GM13976 (cell line): ENCODE measurements at regions not wholly inside any gene's neighbourhood (a gene's known extent, or its start where the extent isn't known, plus 50 kb on each side); places are given as distances from the start of the nearest gene placed in this dataset.

ENCODE experiments used
- DNase-seq: peaks from one replicate; pipeline ENCODE4 v3.0.0; 2012; ENCODE audit warnings: low spot score
- in situ Hi-C: fragments of 300-500 bp; cut with MboI; formaldehyde crosslinking; loops from one replicate; pipeline ENCODE4 v1.12.0; 2022; ENCODE audit warnings: low sequenced_read_pairs, mixed read lengths, inconsistent platforms; ENCODE audit not compliant: unreplicated experiment
- TF ChIP-seq, protein P1 (sequence below): IDR thresholded peaks from 2 replicates; pipeline ENCODE4 v1.5.1; 2012; ENCODE audit warnings: borderline replicate concordance, mild to moderate bottlenecking; ENCODE audit not compliant: insufficient read depth; ENCODE audit errors: extremely low read depth, missing control alignments, control extremely low read depth

DNA sequence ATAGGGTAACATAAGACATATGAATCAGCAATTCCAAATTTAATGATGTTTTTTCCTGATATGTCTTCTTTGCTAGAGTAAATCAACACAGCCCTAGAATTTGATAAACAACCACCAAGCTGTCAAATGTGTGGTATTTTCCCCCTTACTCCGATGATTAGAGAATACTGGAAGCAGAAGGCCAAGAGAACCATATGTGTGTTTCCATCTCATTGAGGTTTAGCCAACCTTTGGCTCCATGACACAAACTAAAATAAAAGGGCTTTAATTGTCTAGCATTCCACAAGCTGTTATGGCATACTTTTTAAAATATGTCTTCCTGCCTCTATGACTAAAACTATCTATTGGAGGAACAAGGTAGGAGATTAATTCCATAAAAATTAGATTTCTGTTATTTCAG is 1222.4 kb upstream of the AGA start:
- TF ChIP-seq, protein P1, sequence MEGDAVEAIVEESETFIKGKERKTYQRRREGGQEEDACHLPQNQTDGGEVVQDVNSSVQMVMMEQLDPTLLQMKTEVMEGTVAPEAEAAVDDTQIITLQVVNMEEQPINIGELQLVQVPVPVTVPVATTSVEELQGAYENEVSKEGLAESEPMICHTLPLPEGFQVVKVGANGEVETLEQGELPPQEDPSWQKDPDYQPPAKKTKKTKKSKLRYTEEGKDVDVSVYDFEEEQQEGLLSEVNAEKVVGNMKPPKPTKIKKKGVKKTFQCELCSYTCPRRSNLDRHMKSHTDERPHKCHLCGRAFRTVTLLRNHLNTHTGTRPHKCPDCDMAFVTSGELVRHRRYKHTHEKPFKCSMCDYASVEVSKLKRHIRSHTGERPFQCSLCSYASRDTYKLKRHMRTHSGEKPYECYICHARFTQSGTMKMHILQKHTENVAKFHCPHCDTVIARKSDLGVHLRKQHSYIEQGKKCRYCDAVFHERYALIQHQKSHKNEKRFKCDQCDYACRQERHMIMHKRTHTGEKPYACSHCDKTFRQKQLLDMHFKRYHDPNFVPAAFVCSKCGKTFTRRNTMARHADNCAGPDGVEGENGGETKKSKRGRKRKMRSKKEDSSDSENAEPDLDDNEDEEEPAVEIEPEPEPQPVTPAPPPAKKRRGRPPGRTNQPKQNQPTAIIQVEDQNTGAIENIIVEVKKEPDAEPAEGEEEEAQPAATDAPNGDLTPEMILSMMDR = no peak
- in situ Hi-C loops = no loop called here
- no peak for DNase-seq

DNA sequence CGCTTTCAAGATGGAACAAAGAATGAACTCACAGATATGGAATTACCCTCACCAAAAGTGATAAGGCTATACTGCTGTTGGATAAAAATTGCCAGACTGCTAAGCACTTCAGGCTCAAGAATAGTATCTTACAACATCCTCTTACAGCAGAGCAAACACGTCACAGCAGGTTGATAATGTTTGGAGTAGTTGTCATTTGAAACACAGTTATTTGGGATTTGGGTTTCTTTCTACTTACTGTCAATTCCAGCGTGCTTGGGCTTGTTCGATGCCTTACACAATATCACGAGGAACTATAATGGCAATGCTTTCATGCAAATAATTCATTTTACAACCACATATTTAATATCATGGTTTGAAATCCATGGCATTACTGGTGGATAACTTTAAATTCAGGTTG is 1223.7 kb upstream of the AGA start:
- TF ChIP-seq, protein P1 = no peak
- in situ Hi-C loops = no loop called here
- DNase-seq = no peak

DNA sequence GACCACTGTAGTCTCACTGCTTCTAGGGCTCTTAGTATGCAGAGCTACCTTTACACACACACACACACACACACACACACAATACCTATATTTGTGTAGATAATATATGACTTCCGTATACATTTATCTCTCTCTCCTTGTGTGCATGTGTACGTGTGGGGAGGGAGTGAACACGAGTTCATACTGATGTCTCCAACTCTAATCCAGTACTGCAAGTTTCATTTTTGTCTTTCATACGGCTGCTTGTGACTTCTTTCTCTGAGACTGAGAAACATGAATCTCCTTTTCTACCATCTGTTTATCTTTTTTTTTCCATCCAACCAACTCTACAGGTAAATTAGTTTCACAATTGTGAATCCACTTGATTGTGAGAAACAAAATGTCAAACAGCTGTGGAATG is 1229.5 kb upstream of the AGA start:
- in situ Hi-C loops = no loop called here
- TF ChIP-seq, protein P1 = no peak

DNA sequence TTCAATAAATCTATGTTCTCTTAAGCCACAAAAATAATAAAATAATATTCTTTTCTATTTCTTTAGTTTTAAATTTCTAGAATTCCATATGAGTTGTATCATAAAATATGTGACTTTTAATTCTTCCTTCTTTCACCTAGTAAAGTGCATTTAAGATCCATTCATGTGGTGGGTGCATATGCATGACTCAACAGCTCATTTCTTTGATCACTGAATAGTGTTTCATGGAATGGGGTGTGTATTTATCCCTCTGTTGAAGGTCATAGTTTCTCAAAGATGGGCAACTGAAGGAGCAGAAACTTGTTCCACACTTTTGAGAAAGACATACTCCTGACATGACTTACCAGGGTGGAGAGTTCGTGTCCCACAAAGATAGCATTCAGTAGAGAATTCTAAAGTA is 1230.3 kb upstream of the AGA start:
- TF ChIP-seq, protein P1 = no peak
- no peak for DNase-seq
- in situ Hi-C loops = no loop called here

More for the DNA sequence above, 1229.5 kb upstream of the AGA start:
- no peak for DNase-seq

DNA sequence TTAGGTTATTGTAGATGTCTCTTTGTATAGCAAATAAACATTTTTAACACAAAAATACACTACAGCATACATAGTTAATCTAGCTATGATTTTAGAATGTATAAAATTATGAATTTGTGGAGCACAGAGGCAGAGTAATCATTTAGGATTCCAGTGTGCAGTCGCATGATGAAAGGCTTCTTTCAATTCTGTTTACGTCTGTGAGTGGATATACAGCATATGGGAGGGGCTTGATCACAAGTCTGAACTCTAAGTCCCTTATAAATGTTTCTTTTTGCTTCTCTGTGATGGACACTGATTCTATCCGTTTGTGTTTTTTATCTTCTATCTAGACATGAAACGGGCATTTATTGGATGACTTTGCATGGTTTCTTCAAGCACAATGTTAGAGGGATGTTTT is 1239.6 kb upstream of the AGA start:
- in situ Hi-C loops = no loop called here
- TF ChIP-seq, protein P1 = no peak
- no peak for DNase-seq

DNA sequence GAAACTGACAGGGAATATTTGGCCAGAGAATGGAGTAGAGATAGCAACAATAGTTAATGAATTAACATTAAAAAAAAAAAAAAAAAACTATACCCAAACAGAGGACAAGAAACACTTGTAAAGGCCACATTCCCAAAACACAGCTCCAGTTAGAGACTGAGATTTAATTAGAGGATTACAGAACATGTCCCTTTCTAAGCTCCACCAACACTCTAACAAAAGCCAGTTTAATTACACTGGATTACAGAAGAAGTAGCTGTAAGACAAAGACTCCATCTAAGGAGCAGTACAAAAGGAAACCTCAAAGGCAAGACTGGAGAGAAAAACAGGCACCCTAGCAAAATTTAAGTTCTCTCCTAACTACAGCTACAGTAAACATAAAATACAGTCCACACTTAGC is 1247.7 kb upstream of the AGA start:
- in situ Hi-C loops = no loop called here
- no peak for DNase-seq
- TF ChIP-seq, protein P1 = no peak

DNA sequence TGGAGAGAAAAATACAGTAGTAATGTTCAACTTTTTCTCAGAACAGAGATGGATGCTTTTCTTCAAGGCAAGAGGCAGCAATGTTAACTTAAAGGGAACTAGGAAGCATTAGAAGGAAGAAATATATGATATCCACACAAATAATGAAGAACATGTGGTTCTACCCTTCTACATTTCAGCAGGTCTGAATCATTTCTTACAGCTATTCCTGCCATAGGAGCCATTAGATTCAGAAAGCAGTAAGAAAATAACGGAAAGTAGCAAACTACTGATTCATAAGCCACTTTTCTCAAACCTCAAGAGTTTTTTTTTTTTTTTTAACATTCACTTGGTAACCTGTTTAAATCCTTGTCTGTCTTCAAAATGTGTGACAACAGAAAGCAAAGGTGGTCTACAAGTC is 1251.6 kb upstream of the AGA start:
- TF ChIP-seq, protein P1 = no peak
- in situ Hi-C loops = no loop called here
- DNase-seq = no peak
